GM18519 (cell line): ENCODE measurements at regions not wholly inside any gene's neighbourhood (a gene's known extent, or its start where the extent isn't known, plus 50 kb on each side); places are given as distances from the start of the nearest gene placed in this dataset.

Source experiments
- ATAC-seq: cut with Tn5 transposase; IDR thresholded peaks from one replicate; pipeline ENCODE4 v1.9.1; 2021; ENCODE audit warnings: mild to moderate bottlenecking, moderate library complexity; ENCODE audit not compliant: unreplicated experiment, low FRiP score

DNA sequence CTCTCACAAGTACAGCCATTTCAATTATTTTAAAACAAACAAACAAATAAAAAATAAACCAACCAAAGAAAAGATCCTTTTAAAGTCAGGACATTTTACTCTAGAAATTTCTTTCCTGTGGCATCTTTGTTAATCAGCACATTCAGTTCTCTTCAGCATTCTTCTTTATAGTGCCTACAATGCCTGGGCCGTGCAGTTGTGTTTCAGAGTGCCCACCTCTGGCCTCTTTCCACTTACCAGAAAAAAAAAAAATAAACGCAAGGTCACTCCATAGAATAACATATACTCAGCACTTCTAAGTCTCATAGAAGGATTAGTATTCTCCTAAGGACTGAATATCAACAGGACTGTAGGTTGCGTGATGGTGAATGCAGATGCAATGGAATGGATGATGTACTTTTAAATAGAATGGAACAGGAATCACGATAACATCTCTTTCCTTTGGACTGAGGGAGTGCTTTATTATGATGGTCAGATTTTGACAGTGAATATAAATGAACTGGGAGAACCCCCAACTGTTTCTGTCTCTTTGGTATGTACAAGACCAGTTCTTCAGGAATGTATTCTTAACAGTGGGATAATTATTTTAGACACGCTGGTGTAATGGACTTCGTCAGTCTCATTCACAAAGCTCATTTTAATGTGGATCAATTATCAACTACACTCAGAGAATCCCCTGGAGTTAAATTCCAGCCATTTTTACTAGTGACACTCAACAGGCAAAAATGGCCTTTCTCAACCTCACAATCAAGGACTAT lies 125.0 kb upstream of the NBEA start:
- ATAC-seq = no peak

DNA sequence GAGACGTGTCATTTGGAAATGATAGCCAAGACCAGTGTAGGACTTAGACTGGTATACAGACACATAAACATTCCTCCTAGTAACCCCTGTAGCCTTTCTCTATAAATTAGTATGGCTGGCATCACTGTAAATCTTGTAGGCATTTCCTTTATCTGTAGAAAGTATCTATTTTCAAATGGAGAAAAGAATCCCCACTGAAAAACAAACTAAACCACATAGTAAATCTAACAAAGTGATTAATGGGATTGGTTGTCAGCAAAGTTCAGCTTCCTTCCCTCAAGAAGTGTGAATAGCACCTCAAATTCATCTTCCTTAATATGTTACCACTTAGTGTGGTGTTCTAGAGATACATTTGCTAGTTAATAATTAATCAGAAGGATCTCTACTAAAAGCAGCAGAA lies 119.4 kb upstream of the NBEA start:
- no peak for ATAC-seq

DNA sequence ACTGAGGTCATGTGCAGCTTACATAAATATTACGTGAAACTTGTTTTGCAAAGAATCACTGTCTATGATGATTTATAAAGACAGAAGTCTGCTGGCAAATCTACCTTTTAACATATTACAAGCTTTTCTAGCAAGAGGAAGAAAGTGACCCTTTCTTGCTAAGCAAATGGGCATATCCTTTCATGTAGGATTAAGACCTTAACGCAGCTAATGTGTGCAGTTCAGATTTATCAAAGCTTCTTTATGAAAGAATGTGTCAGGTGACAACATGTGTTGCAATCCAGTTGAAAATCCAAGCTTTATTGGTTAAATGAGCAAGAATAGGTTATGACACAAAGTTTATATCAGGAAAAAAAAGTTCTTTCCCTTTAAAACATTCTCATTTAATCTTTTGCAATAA lies 115.6 kb upstream of the NBEA start:
- no peak for ATAC-seq

DNA sequence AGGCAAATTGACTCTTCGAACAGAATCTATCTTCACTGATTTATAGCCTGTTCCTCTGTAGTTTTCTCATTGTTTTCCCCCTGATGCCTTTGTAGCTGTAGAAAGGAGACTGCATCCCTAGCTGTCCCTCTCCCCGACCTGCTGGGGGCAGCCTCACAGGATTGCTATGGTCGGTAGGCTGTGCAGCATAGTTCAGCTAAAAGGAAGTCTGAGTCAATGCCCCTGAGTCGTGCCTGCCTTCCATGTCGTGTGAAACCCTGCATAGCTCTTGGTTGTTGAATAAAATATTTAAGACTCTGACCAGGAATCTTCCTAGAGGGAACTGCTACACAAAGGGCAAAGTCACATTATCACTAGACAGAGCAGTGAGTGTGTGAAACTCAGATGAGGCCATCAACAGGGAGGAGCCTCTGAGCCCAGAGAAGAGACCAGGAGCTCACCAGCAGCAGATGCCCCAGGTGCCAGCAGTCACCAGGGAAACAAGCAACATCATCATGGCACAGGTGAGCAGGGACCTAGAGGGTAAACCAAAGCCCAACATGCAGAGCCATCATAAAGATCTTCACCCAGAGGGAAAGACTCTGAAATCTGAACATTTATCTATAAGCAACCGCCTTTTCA lies 108.4 kb upstream of the NBEA start:
- no peak for ATAC-seq

DNA sequence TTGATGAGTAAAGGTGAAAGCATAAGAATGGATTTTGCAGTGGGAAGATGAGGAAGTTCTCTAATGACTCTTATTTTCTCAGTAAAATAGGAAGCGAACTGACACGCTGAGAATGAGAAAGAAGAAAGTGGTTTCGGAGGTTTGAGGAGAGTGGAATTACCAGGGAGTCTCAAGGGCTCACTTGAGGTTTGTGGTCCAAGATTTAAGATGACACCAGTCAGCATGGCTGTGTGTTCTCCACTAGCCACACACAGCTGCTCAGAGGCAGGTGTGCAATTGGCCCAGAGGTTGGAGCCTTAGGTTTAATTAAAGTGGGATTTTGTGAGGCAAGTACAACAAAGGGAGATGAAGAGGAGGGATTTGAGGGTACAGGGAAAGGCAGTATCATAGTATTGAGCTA lies 99.6 kb upstream of the NBEA start:
- no peak for ATAC-seq

DNA sequence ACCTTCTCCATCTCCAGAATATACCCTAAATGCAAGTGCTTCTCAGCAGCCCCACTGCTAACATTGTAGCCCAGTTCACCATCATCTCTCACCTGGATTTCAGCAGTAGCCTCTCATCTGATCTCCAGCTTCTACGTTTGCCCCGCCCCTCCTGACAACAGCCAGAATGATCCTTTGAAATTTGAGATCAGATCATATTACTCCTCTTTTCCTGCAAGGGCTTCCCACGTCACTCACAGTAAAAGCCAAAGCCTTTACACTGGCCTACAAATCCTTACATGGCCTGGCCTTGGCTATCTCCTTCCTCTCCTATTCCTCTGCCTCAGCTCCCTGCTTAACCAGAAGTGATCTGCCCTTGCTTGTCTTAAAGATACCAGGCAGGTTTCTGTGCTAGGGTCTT lies 94.3 kb upstream of the NBEA start:
- ATAC-seq = no peak

DNA sequence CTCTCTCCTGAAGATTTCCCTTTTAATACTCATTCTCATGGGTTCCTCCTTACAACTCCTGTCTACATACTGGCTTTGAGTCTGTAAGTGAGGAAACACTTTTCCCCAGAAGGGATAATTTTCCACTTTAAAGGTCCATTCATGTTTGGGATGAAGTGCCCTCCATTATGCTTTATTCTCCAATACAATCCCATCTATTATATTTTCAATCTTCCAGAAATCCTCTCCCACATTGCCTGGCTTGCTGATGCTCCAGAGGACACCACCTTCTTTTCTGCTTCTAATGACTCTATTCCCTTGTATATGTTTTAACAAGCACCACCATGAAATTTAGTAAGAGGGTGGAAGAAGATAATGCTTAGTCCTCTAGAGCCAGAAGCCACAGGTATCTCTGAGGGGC lies 92.7 kb upstream of the NBEA start:
- no peak for ATAC-seq

DNA sequence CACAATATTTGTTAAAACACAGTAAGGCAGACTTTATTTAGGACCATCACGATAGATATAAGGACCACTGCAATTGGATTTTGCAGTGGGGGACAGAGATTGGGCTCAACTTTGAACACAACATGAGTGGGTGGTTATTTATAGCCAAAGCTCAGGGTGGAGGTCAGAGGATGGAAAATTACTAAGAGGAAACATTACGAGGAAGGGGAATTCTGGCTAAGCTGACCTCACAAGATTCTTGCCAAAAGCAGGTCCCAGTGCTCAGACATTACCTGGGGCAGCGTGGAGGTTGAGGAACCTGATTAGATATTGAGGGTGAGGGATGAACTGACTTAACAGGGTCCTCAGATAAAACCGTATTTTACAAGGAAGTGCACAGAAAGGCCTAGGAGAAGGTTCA lies 88.9 kb upstream of the NBEA start:
- no peak for ATAC-seq

DNA sequence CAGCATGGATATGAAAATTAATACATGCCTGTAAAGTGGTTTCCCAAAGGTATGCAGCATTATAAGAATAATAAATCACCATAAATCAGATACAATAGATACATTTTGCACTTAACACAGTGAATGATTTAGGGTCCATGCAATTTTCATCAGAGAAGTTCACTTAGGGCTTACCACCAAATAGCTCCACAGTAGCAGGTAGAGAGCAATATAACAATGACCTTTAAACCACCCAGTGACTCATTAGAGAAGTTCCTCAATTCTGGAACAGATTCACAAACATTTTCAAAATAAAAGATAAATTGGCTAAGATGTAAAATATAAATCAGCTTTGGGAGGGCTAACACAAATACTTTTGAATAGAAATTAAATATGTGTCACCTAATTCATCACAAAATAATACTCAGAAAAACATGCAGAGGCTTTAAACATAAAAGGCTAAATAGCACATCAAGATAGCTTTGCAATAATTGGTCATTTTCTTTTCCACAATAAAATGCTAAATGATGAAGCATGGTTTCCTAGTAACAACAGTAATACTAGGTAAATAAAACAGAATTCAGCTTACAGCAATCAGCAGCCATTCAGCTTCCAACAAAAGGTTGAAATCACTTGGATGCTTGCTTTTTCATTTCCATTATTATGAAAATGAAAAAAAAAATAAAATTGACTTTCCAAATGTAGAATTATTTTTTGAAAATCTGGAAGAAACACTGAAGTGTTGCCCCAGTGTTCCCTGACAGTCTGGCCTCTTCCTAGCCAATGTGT lies 84.3 kb upstream of the NBEA start:
- ATAC-seq = no peak

DNA sequence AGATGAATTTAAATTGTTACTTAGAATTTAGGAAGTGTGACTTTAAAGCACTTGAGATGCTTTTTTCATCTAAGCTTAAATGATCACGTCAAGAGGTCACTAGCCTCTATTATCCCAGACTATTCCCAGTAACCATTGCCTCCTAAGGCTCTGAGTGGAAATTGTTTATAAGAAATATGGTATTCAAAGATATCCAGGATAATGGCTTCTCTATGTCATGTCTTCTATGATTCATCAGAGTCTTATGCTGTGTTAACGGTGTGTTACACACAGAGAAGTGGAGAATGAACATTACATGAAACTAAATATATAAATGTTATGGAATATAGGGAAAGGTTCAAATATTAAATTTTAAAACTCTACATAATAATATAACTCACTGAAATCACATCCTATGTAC lies 79.8 kb upstream of the NBEA start:
- no peak for ATAC-seq

DNA sequence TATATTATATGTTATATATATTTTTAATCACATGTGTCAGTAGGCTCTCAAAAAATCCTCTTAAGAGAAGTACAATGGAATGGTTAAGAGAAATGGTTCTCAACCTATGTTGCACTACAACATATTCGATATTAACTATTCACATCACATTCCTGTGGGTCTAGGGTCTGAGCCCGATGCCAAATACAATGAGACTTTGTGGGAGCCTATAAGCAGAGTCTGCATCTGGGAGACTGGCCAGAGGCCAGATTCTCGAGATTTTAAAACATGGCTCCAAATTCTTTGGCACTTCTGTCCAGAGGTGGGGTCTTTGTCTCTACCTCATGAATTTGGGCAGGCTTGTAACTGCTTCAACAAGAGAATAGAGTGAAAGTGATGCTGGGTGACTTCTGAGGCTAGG lies 79.4 kb upstream of the NBEA start:
- no peak for ATAC-seq

DNA sequence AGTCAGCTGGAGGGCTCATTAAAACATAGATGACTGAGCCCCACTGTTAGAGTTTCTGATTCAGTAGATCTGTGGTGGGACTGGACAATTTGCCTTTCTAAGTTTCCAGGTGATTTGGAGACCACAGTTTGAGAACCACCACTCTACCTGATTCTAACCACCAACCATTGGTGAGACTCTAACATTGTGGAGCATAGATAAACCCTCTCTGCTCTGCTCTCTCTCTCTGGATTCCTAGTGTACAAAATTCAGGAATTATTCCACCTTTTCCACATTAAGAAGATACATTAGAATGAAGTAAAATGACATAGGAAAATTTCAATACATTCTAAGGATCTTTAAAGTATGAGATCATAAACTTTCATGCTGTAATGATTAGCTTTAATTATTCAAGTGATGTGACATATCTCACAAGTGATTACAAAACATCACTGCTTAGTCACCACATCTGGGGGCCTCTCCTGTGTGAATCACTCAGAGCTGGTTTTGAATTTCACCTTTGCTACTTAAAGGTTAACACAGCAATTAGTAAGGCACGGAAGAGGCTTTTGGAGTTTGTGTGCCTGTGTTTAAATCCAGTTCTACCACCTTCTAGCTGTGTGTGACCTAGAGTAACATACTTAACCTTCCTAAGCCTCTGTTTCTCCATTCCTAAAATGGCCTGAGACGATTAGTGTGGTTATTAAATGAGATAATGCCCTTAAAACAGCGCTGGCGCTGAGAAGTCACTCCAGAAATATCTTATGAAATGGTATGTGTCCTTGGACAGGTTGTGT lies 78.5 kb upstream of the NBEA start:
- no peak for ATAC-seq

DNA sequence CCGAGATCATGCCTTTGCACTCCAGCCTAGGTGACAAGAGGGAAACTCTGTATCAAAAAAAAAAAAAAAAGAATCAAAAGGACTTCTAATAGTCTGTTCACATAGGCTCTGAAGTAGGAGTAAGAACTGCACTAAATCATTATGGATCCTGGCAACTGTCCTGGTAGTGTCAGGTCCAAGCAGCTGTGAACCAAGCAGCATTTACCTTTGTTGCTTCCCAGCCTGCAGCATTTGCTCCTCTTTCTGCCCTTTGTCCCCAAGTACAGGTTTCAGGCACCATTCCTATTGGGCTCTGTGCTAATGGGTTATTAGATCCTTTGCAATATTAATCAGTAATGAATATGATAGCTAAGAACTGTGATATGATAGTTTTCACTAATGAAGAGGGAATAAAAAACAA lies 77.4 kb upstream of the NBEA start:
- no peak for ATAC-seq

DNA sequence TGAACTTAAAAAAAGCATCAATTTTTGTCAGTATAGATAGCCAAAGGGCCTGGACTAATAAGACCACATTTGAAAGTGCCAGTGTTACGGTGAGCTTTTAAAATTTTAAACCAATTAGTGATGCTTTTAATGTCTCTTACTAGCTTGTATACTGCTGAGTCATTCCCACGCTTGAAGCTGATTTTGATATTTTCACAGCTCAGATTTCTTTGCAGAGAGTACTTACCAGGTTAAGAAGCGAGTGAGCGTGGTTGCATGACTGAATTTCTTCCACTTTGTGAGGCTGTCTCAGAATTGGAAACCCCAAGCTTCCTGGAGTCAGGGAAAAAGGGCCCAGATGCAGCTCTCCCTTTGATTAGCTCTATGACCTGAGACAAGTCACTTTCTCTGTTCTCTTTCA lies 74.5 kb upstream of the NBEA start:
- no peak for ATAC-seq

DNA sequence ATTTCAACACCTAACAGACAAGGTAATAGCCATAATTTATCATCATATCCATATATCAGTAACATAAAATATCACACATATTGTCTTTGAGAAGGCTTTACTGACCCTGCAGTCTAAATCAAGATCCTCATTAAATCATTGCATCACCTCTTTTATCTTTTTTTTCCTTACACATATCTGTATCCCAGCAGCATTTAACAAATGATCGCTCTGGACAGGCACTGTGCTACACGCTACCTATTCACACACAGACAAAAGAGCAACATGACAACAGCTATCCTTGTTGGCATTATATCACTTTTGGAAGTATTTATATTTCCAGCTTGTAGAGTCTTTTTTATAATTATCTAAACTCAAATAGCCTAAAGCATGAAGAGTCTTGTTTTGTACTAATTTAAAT lies 73.3 kb upstream of the NBEA start:
- ATAC-seq = no peak

DNA sequence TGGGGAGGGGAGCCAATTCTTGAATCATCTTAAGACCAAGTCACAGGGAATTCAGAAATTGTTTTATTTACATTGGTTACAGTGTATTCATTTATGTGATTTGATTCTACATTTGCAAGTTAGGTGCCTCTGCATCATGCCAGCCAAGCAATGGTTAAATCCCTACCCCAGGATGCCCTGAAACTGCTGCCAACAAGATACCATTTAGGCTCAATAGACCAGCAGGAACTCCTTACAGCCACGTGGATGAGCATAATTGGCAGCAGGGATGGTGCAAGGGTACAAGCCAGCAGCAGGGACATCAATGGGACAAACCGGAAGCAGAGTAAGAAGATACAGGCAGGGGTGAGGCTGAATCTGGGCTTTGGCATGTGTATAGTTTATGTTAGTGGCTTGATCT lies 72.4 kb upstream of the NBEA start:
- no peak for ATAC-seq

DNA sequence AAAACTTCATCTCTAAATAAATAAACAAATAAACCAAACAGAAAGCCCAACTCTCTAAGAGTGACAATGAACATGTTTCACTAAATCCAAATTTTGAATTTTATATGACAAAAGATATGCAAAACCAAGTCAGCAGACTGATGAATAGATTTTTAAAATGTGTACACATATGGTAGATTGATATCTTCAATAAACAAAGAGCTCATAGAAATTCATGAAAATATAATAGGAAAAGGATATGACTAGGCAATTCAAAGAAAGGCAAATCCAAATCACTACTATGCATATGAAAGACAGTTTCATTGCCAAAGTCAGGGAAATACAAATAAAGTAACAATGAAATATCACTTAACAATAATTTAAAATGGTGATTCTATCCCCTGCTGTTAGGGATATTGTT lies 63.7 kb upstream of the NBEA start:
- no peak for ATAC-seq

DNA sequence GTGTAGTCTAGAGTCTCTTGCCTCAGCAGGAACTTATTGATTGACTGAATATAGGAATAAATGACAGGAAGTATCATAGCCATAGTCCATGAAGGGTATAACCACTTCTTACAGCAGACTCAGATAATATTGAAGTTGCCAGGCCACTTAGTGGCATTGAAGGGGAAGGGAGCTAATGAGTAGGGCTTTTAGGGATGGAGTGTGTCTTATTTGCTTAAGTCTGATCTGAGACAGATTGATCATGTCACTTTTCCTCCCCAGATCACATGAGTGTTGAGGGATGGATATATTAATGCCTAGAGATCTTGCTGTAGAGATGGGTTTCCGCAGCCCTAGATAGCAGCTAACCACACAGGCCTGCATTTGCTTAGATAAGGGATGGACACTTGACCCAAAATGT lies 62.2 kb upstream of the NBEA start:
- no peak for ATAC-seq

DNA sequence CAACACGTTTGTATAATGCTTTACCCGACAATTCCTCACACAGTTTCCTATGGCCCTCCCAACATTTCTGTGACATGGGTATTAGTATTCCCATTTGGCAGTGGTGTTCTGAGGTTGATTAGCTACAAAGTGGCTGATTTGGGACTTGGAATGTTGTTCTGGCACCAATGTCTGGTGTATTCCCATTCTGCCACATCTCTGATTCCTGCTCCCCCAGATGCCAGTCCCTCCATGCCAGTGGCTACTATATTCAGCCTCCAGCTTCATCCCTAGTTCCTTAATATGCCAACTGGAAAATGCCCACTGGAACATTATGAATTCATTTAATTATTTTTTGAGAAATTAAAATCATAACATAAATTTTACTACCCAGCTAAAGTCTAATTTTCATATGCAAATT lies 60.6 kb upstream of the NBEA start:
- ATAC-seq = no peak

DNA sequence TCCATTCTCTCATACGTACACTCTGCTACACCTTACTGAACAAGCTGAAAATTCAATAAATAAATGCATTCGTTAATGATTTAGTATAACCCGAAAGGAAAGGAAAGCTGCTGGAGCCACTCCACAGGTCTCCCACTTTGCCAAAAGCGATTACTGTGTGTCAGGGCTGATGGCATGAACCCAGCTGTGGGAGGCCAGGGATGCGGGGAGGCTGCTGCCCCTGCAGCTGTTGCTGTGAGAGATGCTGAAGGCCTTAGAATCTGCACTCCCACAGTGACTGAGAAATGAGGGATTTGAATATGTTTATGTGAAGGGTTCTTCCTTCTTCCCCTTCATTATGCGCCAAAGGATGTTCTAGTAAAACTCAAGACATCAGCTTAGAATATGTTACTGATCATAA lies 58.7 kb upstream of the NBEA start:
- ATAC-seq = no peak

DNA sequence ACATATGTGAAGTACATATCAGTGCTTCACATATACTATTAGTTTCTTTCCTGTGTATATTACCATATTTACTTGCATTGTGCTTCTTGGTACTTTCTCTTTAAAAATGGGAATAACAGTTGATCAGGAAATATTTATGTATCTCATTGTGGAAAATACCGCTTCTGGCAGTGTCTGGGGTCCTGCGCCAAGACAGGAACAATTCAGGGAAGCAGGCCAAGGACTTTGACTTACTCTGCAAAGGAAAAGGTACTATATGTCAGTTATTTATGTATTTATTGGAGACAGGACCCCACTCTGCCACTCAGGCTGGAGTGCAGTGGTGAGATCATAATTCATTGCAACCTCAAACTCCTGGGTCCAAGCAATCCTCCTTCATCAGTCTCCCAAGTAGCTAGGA lies 57.7 kb upstream of the NBEA start:
- ATAC-seq = no peak
